KOPT-K1 (cell line): ENCODE measurements at regions not wholly inside any gene's neighbourhood (a gene's known extent, or its start where the extent isn't known, plus 50 kb on each side); places are given as distances from the start of the nearest gene placed in this dataset.

ENCODE experiments used
- H3K27ac ChIP-seq: fragments of 200-600 bp; sonication (generic); 2 replicates; pipeline ENCODE4 v1.5.1; 2016; ENCODE audit warnings: antibody characterized with exemption, mild to moderate bottlenecking, low read depth, low read length; ENCODE audit not compliant: poor library complexity, severe bottlenecking
- H3K36me3 ChIP-seq: fragments of 200-600 bp; sonication (generic); 2 replicates; pipeline ENCODE4 v1.5.1; 2017; ENCODE audit warnings: antibody characterized with exemption, mild to moderate bottlenecking, low read length, moderate library complexity; ENCODE audit not compliant: insufficient read depth
- H3K9me3 ChIP-seq: fragments of 200-600 bp; sonication (generic); 2 replicates; pipeline ENCODE4 v1.5.1; 2017; ENCODE audit warnings: antibody characterized with exemption, low read length, mild to moderate bottlenecking; ENCODE audit not compliant: insufficient read depth, poor library complexity, severe bottlenecking

DNA sequence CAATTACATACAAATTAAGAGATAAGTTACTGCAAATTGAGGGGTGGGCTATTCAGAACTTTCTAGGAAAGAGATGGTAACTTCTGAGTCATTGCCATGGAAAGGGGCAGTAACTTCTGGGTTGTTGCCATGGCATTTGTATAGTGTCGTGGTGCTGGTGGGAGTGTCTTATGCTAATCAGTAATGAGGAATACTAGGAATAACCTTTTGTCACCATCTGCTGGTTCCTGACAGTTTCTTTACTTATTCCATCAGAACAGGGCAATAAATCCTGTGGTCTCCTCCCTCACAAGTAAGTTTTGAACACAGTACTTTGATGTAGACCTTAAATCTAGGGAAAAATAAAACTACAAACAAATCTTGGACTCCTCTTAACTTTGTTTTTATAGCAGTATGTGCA, 435.4 kb downstream of the BCL11A start:
- H3K27ac ChIP-seq, result no peak overlapping the region
- H3K9me3 ChIP-seq, result peaks cover 82% of the 10 kb centered on the region
- no peaks in the 10 kb centered on the region for H3K36me3 ChIP-seq

DNA sequence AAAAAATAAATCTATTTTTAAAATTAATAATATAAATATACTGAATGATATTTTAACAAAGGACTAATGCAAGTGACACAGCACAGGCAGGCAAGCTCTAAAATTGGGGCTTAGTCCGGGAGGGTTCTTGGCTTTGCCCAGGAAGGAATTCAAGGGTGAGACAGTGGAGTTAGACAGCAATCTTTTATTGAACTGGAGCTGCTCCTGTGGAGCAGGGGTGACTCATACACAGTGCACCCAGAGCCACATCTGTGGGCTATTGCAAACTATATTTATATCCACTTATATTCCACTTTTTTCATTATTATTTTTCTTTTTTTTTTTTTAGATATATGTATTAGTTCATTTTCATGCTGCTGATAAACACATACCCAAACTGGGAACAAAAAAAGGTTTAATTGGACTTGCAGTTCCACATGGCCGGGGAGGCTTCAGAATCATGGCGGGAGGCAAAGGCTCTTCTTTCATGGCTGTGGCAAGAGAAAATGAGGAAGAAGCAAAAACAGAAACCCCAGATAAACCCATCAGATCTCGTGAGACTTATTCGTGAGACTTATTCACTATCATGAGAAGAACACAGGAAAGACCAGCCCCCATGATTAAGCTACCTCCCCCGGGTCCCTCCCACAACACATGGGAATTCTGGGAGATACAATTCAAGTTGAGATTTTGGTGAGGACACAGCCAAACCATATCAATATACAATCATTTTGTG, 437.1 kb downstream of the BCL11A start:
- H3K9me3 ChIP-seq, result peaks cover 82% of the 10 kb centered on the region
- no peak overlapping the region for H3K27ac ChIP-seq
- no peaks in the 10 kb centered on the region for H3K36me3 ChIP-seq

DNA sequence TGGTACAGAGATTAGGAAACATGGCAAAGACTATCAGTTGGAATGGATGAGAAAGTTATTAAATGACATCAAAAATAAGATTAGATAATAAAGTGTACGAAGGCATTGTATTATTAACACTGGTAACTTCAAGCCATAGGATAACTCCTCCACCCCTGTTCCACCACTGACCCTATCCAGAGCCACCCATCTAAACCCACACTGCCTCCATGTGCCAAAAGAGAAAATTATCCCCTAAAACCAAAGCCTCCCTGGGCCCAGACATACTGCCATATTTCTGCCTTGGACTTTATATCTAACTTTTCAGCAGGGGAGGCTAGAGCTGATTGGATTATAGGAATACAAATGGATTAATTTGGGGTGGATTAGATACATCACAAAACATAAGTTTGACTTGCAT, 443.7 kb downstream of the BCL11A start:
- Histone ChIP-seq H3K27ac (no peak overlapping the region), H3K9me3 (peaks cover 51% of the 10 kb centered on the region), H3K36me3 (no peaks in the 10 kb centered on the region)

DNA sequence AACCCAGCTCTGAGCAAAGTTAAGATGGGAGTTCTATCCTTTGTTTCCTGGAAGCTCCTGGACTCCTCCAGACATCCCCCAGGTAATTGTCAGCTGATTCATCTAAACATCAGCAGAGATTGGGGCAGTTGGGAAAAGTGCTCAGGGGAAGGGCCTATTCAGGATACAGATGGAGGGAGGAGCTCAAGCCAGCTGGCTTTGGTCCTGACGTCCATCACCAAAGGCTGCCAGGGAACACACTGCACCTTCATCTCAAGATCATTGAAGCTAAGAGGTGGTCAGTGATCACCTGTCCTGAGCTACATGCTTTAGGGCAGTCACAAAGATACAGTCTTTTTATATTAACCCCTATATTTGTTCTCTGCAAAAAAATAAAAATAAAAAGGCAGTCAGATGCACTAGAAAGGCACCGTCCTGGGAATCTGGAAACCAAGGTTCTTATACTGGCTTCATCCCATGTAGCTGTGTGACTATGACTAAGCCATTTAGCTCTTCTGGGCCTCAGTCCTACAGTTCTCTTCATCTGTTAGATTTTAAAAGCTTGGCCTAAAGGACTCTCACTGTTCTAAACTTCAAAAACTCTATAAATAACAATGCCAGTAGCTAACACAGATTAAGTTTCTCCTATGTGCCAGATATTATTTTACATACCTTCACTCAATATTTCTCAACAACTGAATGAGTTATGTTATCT, 446.5 kb downstream of the BCL11A start:
- H3K9me3 ChIP-seq, result peaks cover 36% of the 10 kb centered on the region
- no peaks in the 10 kb centered on the region for H3K36me3 ChIP-seq
- peak overlapping the region; percentile 99 for H3K27ac ChIP-seq

DNA sequence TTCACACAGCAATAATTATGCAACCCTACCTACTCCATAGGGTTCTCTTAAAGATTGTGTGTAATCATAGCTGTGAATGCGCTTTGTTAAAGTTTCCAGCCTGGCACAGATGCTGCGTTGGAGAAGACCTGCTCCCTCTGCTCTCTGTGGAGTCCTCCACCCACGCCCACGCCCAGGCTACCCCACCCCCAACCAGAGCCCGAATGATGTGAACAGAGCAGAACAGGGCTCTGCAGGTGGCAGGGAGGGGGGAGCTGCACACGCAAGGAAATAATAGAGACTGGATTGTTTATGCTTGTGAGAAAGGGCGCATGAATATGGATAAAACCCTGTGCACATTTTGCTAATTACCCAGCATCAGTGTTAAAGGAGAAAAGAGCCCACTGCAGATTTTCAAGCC, 447.5 kb downstream of the BCL11A start:
- H3K36me3 ChIP-seq, result no peaks in the 10 kb centered on the region
- peaks cover 25% of the 10 kb centered on the region for H3K9me3 ChIP-seq
- peak overlapping the region; percentile 99 for H3K27ac ChIP-seq

DNA sequence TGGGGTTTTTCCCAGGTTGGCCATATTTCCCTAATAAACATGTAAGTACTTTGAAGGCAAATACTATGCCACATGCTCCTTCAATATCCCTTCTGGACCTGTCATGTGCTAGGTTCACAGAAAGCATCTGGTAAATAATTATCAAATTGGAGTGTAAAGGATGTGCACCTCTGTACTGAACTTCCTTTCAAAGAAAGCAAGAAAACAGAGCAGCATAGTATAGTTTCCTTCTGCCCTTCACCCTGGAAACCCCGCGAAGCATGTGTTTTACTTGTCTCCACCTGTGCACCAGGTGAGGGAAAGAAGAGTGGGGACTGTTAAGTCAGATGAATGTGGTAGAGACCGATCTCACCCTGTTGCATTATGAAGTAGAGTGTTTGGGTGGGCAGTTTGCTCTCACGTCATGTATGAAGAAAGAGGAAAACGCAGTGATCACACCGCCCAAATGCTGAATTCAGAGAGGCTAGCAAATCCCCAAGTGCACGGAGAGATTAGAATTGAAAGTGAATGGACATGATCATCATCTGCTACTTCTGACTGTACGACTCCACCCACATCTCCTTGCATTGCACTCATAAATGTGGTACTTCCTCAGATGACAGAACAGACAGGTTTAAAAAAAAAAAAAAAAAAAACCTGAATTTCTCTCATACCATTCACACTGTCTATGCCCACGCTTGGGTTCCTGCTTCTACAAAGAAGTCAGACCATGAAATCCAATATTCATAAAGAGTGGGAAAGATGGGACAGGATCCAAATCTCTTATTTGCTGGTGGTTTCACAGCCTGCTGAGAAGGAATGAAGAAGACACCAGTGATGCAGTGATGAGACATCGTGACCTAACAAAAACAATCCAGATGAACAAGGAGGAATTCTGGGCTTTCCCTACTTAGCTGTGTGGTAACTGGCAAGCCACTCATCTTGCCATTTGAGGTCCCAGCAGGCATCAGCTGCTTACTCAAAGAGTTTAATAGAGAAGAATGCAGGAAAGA, 448.6 kb downstream of the BCL11A start:
- Histone ChIP-seq H3K27ac (peak overlapping the region; percentile 99), H3K36me3 (no peaks in the 10 kb centered on the region), H3K9me3 (peaks cover 15% of the 10 kb centered on the region)

DNA sequence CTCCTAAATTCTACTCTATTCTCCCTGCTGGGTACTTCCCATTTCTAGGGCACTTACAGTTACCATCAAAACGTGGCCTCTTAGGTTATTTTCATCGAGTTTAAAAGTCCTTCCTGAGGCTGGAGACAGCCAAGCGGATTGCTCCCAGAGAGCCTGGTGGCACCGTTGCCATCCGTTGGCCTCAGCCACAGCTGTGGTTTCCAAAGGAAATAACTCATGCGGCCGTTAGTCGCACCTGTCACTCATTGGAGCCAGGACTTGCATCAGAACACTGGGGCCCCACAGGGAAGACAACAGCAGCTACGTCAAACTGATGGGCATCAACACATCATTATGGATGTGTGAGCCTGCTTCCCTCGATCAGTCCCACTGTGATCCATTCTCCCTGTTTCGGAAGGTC, 453.4 kb downstream of the BCL11A start:
- Histone ChIP-seq H3K36me3 (no peaks in the 10 kb centered on the region), H3K9me3 (no peaks in the 10 kb centered on the region), H3K27ac (peak overlapping the region; percentile 99)

DNA sequence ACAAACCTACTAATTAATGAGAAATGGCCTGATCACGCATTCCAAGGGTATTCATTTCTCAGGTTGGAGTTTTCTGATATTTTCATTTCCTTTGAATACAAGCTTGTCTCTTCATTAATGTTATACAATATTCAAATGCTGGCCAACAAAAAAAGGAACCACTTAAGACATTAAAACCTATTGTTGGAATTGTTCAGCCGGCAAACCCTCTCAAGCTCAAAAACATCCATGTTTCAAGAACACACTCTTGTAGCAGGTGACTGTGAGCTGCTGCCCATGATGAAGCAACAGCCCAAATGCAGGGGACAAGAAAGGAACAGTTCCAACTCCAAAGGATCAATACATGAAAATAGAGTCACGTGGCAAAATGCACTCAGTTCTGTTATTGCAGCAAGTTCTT, 454.5 kb downstream of the BCL11A start:
- no peaks in the 10 kb centered on the region for H3K9me3 ChIP-seq
- H3K27ac ChIP-seq, result peak overlapping the region; percentile 99
- H3K36me3 ChIP-seq, result no peaks in the 10 kb centered on the region

DNA sequence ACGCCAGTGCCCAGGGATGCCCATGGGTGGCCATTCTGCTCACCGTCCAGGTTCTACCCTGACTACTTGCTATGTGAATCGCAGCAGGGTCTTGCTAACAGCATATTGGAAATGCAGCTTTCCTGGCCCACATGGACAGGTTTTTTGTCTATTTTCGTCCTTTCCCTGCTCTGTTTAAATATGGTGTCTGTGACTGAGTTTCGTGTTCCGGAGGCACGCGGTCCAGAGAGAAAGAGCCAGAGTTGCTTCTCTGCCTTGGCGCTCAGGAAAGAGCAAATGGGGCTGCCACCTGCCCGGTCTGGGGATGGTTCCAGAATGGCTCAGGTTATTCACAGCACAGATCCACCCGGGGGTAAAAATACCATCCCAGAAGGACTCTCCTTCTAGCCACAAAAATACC, 456.2 kb downstream of the BCL11A start:
- H3K9me3 ChIP-seq, result no peaks in the 10 kb centered on the region
- peak overlapping the region; percentile 99 for H3K27ac ChIP-seq
- H3K36me3 ChIP-seq, result no peaks in the 10 kb centered on the region

DNA sequence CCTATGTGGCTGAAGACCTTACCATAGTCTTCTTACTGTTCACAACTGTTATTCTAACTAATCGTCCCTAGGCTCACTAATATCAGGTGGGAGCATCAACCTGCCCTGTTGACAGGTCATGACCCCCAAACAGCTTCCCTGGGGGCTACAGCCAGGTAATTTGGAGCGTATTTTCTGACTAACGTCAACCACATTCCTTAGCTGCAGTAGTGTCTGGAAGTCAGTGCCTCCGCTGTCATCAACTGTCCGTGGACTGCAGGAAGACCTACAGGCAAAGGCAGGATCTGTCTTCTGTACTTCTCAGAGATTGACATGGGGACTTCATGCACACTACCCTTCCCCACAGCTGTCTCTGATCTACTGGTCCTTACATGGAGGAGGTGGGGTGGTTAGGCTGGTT, 456.9 kb downstream of the BCL11A start:
- Histone ChIP-seq H3K27ac (peak overlapping the region; percentile 99), H3K9me3 (no peaks in the 10 kb centered on the region), H3K36me3 (no peaks in the 10 kb centered on the region)

DNA sequence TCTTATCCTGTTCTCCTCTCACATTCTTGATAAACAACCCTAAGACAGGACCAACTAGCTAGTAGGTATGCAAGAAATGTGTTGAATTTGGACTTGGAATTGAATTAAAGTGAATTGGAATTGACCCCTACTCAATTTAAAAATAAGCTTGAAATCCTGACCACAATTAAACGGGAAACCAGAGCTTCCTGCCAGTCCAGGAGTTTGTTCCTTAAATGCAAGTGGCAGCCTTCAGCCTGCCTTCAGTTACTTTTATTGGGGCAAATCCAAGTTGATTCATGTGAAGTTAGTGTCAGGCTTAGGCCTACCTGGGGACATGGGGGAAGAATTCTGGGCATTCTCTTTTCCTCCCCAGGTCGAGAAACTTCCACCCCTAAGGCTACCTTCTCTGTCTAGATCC, 457.6 kb downstream of the BCL11A start:
- H3K36me3 ChIP-seq, result no peaks in the 10 kb centered on the region
- no peaks in the 10 kb centered on the region for H3K9me3 ChIP-seq
- H3K27ac ChIP-seq, result peak overlapping the region; percentile 99

DNA sequence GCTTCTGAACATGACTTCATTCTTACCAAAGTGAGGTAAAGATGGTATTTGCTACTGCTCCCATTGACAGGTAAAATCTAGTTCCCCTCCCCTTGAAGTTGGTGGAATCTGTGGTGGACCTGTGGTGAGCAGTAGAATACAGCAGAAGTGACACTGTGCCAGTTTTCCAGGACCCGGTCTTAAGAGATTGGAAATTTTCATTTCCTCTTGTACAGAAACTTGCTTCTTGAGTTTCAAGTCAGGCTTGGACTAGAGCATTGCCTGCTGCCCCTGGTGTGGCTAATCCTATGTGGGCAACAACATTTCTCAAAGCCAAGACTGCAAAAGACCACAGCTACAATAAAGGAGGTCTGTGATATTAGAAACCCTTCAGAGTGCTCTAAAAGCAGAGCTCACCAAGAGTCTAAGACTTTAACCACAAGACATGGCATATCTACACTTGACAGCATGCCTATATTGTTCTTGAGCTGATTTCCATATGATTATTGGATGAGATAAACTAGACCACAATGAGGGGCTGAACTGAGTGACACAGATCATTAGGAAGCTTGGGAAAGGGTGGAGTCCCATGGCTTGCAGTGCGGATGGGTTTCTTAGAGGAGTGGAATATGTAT, 458.1 kb downstream of the BCL11A start:
- H3K36me3 ChIP-seq, result no peaks in the 10 kb centered on the region
- peak overlapping the region; percentile 99 for H3K27ac ChIP-seq
- H3K9me3 ChIP-seq, result no peaks in the 10 kb centered on the region

DNA sequence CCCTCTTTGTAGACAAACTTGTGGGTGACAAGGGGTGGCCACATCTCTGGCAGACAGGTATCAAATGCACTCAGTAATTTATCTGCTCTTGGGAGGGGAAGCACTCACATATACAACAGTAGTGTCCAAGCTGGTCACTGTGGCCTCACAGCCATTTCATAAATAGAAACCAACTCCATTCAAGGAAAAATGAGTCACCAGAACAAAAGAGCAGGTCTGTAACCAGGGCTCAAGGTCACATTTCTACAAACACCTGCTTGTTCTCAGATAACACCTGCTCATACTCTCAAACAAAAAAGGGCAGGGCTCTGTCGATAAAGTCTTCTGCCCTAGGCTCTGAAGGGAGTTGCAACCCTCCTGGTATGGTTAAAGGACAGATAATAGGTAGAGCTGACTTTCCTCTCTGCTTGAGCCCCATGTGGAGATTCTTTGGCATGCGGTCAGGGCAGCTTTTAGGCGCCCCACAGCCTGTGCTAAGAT, 459.0 kb downstream of the BCL11A start:
- Histone ChIP-seq H3K27ac (peak overlapping the region; percentile 99), H3K9me3 (peaks cover 7% of the 10 kb centered on the region), H3K36me3 (no peaks in the 10 kb centered on the region)

DNA sequence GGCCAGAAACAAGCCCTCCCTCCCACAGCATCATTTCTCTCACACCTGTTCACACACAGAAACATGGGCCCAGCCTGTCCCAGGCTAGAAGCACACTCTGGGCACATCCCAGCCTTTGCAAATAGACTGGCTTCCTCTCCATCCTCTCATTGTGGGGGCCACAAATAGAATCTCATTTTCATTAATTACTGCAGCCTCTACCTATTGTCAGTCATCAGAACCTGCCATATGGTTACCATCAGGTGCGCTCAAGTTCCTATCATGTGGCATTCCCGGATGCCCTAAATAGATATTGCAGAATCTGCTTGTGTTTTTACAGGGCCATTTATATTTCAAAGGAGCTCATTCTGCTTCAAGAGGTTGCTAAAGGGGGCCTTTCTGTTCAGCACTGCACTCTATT, 460.7 kb downstream of the BCL11A start:
- peaks cover 7% of the 10 kb centered on the region for H3K9me3 ChIP-seq
- H3K36me3 ChIP-seq, result no peaks in the 10 kb centered on the region
- peak overlapping the region; percentile 99 for H3K27ac ChIP-seq
